ENCODE measurements at regions not wholly inside any gene's neighbourhood (a gene's known extent, or its start where the extent isn't known, plus 50 kb on each side); places are given as distances from the start of the nearest gene placed in this dataset.

DNA sequence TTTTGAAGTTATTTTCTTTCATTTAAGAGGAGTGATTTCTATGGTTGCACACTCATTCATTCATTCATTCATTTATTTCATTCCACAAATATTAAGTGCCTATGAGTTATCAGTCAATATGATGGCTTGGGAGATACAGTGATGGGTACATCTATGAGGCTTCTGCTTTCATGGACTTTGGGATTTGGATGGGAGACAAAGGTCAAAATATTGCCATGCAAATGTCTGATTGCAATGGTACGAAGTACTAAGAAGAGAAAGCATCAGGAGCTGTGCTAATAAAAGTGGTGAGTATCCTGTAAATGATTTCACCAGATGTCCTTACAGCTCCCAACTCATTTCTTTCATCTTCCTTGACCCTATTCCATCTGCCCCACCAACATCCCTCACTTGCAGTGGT lies 174.4 kb upstream of the MEX3C start:
- Histone ChIP-seq H2AFZ (ENCODE audit: low read length) (no peak overlapping the region), H3K79me2 (ENCODE audit: insufficient read depth, low read depth, low read length) (no peaks in the 10 kb centered on the region), H3K36me3 (ENCODE audit: insufficient read depth, low read length) (no peaks in the 10 kb centered on the region), H3K27ac (ENCODE audit: low read depth, low read length, poor library complexity, severe bottlenecking) (no peak overlapping the region), H3K9me2 (ENCODE audit: insufficient read depth, low read length) (no peaks in the 10 kb centered on the region), H3K4me2 (ENCODE audit: low read length) (no peak overlapping the region), H3K4me1 (ENCODE audit: insufficient read depth, low read length, poor library complexity, severe bottlenecking) (no peaks in the 10 kb centered on the region), H3K4me3 (ENCODE audit: low read depth, low read length, poor library complexity, severe bottlenecking) (no peak overlapping the region), H4K20me1 (ENCODE audit: insufficient read depth, low read length) (no peaks in the 10 kb centered on the region), H3K9me3 (ENCODE audit: low read length) (no peaks in the 10 kb centered on the region)
- TF ChIP-seq, protein P1, sequence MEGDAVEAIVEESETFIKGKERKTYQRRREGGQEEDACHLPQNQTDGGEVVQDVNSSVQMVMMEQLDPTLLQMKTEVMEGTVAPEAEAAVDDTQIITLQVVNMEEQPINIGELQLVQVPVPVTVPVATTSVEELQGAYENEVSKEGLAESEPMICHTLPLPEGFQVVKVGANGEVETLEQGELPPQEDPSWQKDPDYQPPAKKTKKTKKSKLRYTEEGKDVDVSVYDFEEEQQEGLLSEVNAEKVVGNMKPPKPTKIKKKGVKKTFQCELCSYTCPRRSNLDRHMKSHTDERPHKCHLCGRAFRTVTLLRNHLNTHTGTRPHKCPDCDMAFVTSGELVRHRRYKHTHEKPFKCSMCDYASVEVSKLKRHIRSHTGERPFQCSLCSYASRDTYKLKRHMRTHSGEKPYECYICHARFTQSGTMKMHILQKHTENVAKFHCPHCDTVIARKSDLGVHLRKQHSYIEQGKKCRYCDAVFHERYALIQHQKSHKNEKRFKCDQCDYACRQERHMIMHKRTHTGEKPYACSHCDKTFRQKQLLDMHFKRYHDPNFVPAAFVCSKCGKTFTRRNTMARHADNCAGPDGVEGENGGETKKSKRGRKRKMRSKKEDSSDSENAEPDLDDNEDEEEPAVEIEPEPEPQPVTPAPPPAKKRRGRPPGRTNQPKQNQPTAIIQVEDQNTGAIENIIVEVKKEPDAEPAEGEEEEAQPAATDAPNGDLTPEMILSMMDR (conservative IDR thresholded peaks at IDR 0.05; ENCODE audit: low read length): no peak
- no peak for TF ChIP-seq EZH2phosphoT487 (IDR thresholded peaks at IDR 0.05; ENCODE audit: borderline replicate concordance, low read depth, low read length)
- no TSS peak for BruUV-seq (replicated peaks)
- DNase-seq (ENCODE audit: low spot score): no peak
- POLR2A ChIA-PET: no interaction called here
- CTCF ChIA-PET (ENCODE audit: unreplicated experiment): no interaction called here
- intact Hi-C loops (cut with micrococcal nuclease; ENCODE audit: unreplicated experiment): no loop called here

DNA sequence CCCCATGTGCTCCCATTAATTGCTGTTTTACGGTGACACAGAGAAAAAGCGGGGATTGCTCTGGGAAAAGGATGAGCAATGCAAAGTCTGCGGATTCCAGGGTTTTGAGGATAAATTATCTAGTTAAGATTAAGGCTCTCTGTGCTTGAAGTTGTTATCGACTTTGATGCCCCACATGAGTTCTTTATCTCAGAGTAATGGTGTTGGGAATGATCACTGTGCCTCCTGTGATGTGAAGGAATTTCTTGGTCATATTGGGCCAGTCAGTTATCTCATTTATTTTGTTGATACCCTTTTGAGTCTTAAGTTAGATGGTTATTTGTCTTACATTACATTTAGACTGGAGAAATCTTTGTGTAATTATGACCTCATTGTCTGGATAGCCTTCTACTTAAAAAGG lies 184.6 kb upstream of the MEX3C start:
- POLR2A ChIA-PET: no interaction called here
- H3K9me3 ChIP-seq (ENCODE audit: low read length): no peaks in the 10 kb centered on the region
- DNase-seq (ENCODE audit: low spot score): no peak
- H3K4me3 ChIP-seq (ENCODE audit: low read depth, low read length, poor library complexity, severe bottlenecking): no peak overlapping the region
- intact Hi-C loops (cut with micrococcal nuclease; ENCODE audit: unreplicated experiment): loop anchor here (5.0 kb wide), 2 partner anchors 105 to 270 kb away; no protein-coding TSS in a partner anchor
- TF ChIP-seq EZH2phosphoT487 (IDR thresholded peaks at IDR 0.05; ENCODE audit: borderline replicate concordance, low read depth, low read length): no peak
- TF ChIP-seq, protein P1 (conservative IDR thresholded peaks at IDR 0.05; ENCODE audit: low read length): no peak
- no peaks in the 10 kb centered on the region for H4K20me1 ChIP-seq (ENCODE audit: insufficient read depth, low read length)
- H3K27ac ChIP-seq (ENCODE audit: low read depth, low read length, poor library complexity, severe bottlenecking): no peak overlapping the region
- no peaks in the 10 kb centered on the region for H3K9me2 ChIP-seq (ENCODE audit: insufficient read depth, low read length)
- no peaks in the 10 kb centered on the region for H3K79me2 ChIP-seq (ENCODE audit: insufficient read depth, low read depth, low read length)
- H3K4me1 ChIP-seq (ENCODE audit: insufficient read depth, low read length, poor library complexity, severe bottlenecking): no peaks in the 10 kb centered on the region
- CTCF ChIA-PET (ENCODE audit: unreplicated experiment): no interaction called here
- H2AFZ ChIP-seq (ENCODE audit: low read length): no peak overlapping the region
- no peaks in the 10 kb centered on the region for H3K36me3 ChIP-seq (ENCODE audit: insufficient read depth, low read length)
- no TSS peak for BruUV-seq (replicated peaks)
- no peak overlapping the region for H3K4me2 ChIP-seq (ENCODE audit: low read length)

DNA sequence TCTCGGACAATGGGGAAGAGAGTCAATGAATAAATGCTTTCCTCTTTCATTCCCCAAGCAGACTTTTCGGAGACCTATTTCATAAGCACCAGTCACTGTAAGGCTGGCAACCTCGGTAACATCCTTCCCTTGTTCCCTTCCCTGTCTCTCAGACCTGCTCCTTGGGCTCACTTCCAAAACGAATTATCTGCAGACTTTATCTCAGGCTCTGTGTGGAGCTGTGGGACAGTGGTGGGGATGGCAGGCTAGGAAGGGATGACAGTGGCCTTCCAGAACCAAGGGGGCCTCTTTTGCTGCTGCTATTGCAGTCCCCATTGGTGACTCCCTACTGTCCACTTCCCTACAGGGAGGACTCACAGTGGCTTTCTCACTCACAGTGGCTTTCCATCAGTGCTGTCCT lies 185.6 kb upstream of the MEX3C start:
- TF ChIP-seq, protein P1 (conservative IDR thresholded peaks at IDR 0.05; ENCODE audit: low read length): no peak
- TF ChIP-seq EZH2phosphoT487 (IDR thresholded peaks at IDR 0.05; ENCODE audit: borderline replicate concordance, low read depth, low read length): no peak
- no peak for DNase-seq (ENCODE audit: low spot score)
- Histone ChIP-seq H3K4me1 (ENCODE audit: insufficient read depth, low read length, poor library complexity, severe bottlenecking) (no peaks in the 10 kb centered on the region), H3K79me2 (ENCODE audit: insufficient read depth, low read depth, low read length) (no peaks in the 10 kb centered on the region), H4K20me1 (ENCODE audit: insufficient read depth, low read length) (no peaks in the 10 kb centered on the region), H3K9me2 (ENCODE audit: insufficient read depth, low read length) (no peaks in the 10 kb centered on the region), H3K4me3 (ENCODE audit: low read depth, low read length, poor library complexity, severe bottlenecking) (no peak overlapping the region), H3K9me3 (ENCODE audit: low read length) (no peaks in the 10 kb centered on the region), H3K36me3 (ENCODE audit: insufficient read depth, low read length) (no peaks in the 10 kb centered on the region), H3K4me2 (ENCODE audit: low read length) (no peak overlapping the region), H2AFZ (ENCODE audit: low read length) (no peak overlapping the region), H3K27ac (ENCODE audit: low read depth, low read length, poor library complexity, severe bottlenecking) (no peak overlapping the region)
- ChIA-PET CTCF (ENCODE audit: unreplicated experiment) (interaction anchor here (0.6 kb wide), 1 partner anchor 23 kb away, joined by 4 read pairs; no protein-coding TSS in a partner anchor), POLR2A (no interaction called here)
- intact Hi-C loops (cut with micrococcal nuclease; ENCODE audit: unreplicated experiment): loop anchor here (5.0 kb wide), 2 partner anchors 106 to 271 kb away; no protein-coding TSS in a partner anchor
- no TSS peak for BruUV-seq (replicated peaks)

Measured in OCI-LY7 (cell line).